Non-pigmented ciliary epithelial cell (primary cell): ENCODE measurements at regions not wholly inside any gene's neighbourhood (a gene's known extent, or its start where the extent isn't known, plus 50 kb on each side); places are given as distances from the start of the nearest gene placed in this dataset.

Experiments
- DNase-seq: peaks from one replicate; pipeline ENCODE4 v3.0.0-alpha.2; 2010; ENCODE audit warnings: low read depth

GRCh38 chr11:115927823-115928329 lies 423.7 kb upstream of the CADM1 start:
- no peak for DNase-seq

- DNase-seq = no peak
Observed at GRCh38 chr11:115926601-115927000, 422.4 kb upstream of the CADM1 start.

- DNase-seq = no peak
Observed at GRCh38 chr11:115926138-115926537, 421.9 kb upstream of the CADM1 start.

GRCh38 chr11:115925568-115926090 lies 421.4 kb upstream of the CADM1 start:
- DNase-seq = no peak

- no peak for DNase-seq
Observed at GRCh38 chr11:115924744-115925567, 420.7 kb upstream of the CADM1 start.

- DNase-seq = no peak
Observed at GRCh38 chr11:115922876-115923275, 418.7 kb upstream of the CADM1 start.

- DNase-seq = no peak
Observed at GRCh38 chr11:115921986-115922385, 417.8 kb upstream of the CADM1 start.

- no peak for DNase-seq
Observed at GRCh38 chr11:115921540-115921939, 417.3 kb upstream of the CADM1 start.

GRCh38 chr11:115920841-115921480 lies 416.7 kb upstream of the CADM1 start:
- no peak for DNase-seq

- no peak for DNase-seq
Observed at GRCh38 chr11:115920092-115920461, 415.9 kb upstream of the CADM1 start.

GRCh38 chr11:115919341-115920091 lies 415.3 kb upstream of the CADM1 start:
- no peak for DNase-seq

- DNase-seq = no peak
Observed at GRCh38 chr11:115918576-115918975, 414.4 kb upstream of the CADM1 start.

- no peak for DNase-seq
Observed at GRCh38 chr11:115916608-115917007, 412.4 kb upstream of the CADM1 start.

GRCh38 chr11:115912484-115912945 lies 408.3 kb upstream of the CADM1 start:
- no peak for DNase-seq

- no peak for DNase-seq
Observed at GRCh38 chr11:115911613-115912346, 407.6 kb upstream of the CADM1 start.

GRCh38 chr11:115910379-115910778 lies 406.2 kb upstream of the CADM1 start:
- DNase-seq = no peak

GRCh38 chr11:115906171-115906570 lies 402.0 kb upstream of the CADM1 start:
- DNase-seq = no peak

GRCh38 chr11:115905341-115906000 lies 401.3 kb upstream of the CADM1 start:
- no peak for DNase-seq

- no peak for DNase-seq
Observed at GRCh38 chr11:115903179-115903578, 399.0 kb upstream of the CADM1 start.

- DNase-seq = no peak
Observed at GRCh38 chr11:115901069-115901468, 396.9 kb upstream of the CADM1 start.

- DNase-seq = no peak
Observed at GRCh38 chr11:115900111-115900510, 395.9 kb upstream of the CADM1 start.
